ENCODE measurements at regions not wholly inside any gene's neighbourhood (a gene's known extent, or its start where the extent isn't known, plus 50 kb on each side); places are given as distances from the start of the nearest gene placed in this dataset.

DNA sequence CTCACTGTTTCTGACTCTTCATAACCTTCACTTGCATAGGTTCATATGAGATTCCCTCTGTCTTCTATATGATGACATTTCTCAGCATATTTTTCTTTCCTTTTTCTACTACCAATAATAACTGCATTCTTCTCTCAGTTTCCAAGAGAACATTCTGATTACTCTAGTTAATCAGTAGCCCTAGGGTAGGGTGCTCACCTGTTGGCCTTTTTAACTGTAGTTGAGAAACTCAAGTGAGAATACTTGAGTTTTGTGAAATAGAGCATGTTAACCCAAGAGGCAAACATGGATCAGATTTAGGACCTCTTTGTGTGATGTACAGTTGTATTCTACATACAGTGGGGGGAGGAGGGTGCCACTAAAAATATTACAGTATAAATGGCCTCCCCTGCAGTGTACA is 308.0 kb downstream of the CMPK2 start:
- DNase-seq, result no peak

DNA sequence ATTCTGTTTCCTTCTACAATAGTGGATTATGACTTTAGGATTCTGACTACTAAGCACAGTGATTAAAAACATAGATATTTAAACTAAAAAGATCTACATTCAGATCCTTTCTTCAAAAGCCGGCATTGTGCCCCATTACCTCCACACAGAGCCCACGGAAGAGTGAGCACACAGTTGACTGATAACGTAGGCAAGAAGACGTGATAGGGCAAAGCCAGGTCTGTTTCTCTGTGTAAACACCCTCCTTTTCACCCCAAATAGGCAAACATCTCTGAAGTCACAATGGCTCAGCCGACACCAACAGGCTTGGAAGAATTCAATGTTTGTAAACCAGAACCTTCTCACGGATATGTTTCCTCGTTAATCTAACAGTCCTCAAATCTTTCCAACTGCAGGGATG is 302.9 kb downstream of the CMPK2 start:
- DNase-seq, result no peak

- DNase-seq, result no peak
These were observed 301.4 kb downstream of the CMPK2 start for GRCh38 chr2:6564326-6564725.

GRCh38 chr2:6574121-6574520 is 291.6 kb downstream of the CMPK2 start:
- DNase-seq, result no peak

DNA sequence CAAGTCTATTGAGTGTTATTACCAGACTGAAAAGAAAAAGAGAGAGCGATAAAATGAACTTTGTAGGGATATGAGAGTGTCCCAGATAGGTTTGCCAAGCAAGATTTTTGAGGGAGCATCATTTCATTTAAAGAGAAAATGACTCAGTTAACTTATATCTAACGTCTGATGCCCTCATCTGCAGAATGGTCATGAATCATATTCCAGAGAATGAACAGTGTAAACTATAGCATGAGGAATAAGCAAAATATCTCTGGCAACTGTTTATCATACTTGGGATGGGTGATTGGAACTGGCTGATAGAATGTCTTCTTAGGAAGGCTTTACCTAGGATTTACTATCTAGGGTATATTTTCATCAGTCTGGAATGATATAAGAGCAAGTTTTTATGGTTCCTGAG is 289.4 kb downstream of the CMPK2 start:
- no peak for DNase-seq

DNA sequence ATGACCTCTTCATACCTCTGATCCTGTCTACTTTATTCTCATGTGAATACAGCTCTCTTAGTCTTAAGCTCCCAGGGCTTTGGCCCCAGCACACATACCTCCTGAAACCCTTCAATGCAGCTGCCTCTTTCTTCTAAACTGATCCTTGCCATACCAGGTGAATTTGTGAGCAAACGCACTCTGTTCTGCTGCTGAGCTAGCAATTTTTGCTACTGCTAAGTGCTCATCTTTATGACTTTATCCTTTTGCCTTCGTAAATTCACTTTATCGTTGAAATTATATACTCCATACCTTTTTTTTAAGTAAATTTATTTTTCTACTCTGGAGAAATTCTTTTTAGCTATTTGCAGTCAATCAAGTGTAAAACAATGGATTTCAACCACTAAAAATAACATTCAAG is 287.7 kb downstream of the CMPK2 start:
- no peak for DNase-seq

GRCh38 chr2:6578416-6578815 is 287.3 kb downstream of the CMPK2 start:
- DNase-seq, result no peak

DNA sequence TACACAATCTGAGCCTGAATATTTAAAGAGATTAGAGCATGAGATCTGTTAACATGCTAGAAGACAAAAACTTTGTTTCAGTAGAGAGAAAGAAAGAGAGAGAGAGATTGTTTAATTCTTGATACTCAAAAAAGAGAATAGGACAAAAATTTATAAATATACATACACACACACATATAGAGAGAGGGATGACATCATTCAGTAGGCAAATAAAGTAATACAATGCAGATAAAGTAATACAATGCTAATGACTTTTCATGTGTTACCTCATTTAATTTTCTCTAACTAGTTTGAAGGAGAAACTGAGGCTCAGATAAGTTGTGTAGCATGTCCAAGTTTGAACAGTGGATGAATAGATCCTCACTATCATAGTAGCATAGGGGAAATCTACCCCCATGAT is 286.4 kb downstream of the CMPK2 start:
- no peak for DNase-seq

GRCh38 chr2:6580982-6581381 is 284.7 kb downstream of the CMPK2 start:
- no peak for DNase-seq

DNA sequence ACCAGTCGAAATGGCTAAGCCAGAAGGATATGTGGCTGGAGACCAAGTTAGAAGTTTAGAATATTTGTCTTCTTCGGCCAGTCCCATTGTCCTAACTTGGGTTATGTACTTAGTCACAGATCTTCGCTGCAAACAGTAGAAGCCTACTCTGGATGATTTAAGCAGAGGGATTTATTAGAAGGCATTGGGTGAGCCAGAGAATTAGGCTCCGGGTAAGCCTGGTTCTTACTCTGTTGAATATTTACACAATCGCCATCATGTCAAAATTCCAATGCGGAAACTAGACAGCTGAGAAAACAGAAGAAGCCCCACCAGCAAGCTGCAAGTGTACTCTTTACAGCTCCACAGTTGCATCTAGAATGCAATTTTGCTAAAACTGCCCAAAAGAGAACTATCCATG is 276.6 kb downstream of the CMPK2 start:
- DNase-seq, result no peak

DNA sequence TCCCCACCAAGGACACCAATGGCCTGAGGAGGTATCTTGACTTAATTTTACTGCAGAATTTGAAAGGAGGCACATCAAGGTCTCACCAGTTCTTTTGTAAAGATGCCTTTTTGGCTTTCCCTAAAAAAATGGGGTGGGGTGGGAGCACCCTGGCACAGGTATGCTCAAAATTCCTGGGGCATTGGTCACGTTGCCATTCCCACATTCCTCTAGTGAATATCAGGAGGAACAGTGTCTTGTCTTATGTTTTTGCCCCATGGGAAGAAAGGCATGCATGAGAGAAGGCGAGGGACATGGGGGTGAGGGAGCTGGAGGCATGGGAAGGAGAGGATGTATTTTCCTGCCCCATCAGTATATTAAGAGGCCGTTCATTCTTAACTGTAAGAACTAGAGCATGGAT is 275.3 kb downstream of the CMPK2 start:
- DNase-seq, result no peak

GRCh38 chr2:6602471-6602870 is 263.2 kb downstream of the CMPK2 start:
- no peak for DNase-seq

DNA sequence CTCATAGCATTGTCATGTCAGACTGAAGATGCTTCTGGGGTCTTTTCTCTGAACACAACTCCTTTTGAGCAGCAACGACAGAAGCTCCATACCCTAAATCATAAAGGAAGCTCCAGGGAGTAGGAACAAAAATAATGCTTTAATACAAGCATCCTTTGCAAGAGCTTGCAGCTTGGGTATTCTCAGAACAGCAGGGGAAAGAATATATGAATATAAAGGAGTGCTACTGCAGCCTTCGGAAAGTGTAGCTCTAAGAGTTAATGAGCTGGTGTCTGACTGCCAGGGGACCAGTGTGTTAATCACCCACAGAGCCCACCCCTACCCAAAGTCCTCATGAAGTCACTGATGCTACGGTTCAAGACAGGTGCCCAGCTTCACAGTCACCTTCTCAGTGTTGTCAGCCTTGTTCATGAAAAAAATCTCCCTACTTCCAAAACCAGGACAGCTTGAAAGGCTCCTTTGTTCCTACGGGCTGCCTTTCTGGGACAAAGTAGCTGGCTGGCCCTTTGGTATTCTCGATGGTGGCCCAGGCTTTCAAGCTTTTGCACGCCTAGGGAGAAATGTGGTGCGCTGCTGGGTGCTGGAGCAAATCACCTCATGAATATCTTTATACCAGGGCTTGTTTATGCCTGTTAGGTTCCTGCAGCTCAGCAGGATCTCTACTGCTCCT is 259.7 kb downstream of the CMPK2 start:
- DNase-seq, result no peak

- DNase-seq, result no peak
These were observed 247.9 kb downstream of the CMPK2 start for GRCh38 chr2:6617794-6618193.

DNA sequence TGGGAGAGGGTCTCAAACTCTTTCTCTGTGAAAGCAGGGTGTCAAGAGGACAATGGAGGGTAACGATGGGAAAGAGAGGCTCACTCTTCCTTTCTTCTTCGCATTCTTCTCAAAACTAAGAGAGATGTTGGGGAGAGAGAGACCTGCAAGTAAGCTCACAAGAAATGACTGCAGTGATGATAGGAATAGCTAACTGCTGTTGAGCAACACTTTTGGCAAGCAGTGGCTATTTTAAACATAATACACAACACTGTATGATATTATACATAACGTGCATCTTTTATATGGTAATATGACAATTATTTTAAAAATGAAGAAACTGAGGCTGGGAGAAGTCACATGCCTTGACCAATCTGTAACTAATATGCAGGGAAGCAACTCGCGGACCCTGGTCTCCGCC is 247.5 kb downstream of the CMPK2 start:
- DNase-seq, result no peak

DNA sequence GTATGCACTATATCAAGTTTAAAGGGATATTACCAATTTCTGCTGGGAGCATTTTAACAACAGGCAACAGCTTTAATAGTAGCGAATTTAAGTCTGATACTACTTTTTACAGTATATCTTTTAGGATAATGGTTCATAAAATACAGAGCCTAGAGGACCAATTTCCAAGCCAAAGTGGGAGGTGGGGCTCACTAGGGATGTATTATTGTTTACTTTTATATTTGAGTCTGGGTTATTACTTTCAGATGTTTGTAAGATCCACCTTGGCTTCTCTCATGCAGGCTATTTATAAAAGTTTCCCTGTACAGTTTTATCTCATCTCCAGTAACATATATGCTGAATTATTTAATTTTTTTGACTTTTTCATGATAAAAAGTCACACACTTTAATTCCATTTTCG is 242.0 kb downstream of the CMPK2 start:
- DNase-seq, result no peak

- DNase-seq, result no peak
These were observed 239.2 kb downstream of the CMPK2 start for GRCh38 chr2:6626401-6627012.

DNA sequence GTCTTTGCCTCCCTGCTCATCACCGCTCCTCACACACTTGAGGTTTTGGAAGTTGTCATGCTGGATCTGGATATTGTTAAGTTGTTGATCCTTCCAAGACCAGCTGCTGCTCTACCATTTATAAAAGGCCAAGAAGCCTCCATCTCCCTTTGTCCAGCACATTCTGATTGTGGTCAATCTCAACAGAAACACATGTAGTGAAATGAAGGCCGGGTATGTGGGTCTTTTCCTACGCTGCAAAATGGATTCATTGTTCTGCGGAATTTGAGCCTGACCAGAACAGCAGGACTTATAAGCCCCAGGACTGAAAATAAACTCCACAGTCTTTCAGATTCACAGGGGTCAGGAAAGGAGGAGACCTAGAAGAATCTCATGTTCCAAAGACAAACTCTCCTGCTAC is 238.4 kb downstream of the CMPK2 start:
- DNase-seq, result no peak

DNA sequence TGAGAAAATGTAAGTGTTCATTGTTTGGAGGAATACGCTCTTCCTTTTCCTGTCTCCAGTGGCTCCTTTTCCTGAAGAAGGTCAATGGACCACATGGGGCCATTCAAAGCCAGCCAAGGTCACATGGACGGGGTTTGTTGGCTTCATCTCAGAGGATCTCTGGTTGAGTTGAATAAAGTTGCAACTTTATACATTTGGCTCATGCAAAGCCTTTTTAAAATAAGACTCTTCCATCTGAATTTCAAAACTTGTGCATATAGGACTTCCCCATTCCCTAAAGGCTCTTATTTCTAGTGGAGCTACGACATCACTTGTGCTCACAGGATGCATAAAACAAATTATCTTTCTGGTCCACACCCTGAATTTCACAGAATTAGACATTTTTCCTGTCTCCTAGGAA is 235.5 kb downstream of the CMPK2 start:
- DNase-seq, result no peak

DNA sequence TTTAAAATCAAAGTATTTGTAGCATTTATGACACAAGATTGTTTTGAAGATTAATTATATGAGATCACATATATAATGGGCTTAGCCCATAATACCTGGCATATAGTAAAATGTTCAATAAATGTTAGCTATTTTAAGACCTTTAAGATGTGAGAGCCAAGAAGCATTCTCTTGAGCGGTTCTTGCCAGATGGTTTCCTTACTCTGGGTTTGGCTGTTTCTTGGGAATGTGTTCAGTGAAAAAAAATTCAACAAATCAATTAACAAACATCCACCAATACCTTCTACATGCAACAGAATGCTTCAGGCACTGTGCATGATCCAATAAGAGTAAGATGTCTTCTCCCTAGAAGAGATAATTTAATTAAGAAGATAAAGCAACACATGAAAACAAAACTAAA is 230.4 kb downstream of the CMPK2 start:
- DNase-seq, result no peak

- no peak for DNase-seq
These were observed 228.4 kb downstream of the CMPK2 start for GRCh38 chr2:6637330-6637729.

DNA sequence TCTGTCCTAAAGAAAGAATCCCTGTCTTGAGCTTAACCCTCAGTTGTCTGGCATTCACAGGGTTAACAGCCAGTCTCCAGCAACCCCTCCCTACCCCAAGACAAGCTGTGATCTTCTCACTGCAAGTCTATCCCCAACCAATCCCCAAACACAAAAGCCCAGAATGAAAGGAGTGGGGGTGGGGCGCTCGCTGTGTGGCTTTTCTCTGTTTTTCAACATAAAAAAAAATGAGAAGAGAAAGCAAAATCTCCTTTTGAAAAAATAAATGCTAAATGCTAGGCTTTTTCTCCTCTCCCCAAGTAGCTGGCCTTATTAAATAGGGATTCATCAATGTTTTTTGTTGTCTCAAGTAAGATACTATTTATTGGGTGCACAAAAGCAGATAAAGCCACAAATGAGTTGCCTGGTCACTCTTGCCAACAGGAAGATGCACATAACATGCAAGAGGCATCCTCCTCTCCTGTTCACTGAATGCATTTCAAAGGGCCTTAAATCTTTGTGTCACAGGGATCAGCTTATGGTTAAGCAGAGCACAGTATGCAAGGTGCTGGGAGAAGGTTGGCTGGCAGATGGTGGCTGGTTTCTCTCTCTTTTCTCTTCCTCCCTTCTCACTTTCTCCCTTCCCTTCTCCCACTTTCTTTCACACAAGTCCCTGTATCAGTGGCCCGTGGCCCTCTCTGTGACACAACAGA is 225.6 kb downstream of the CMPK2 start:
- DNase-seq, result no peak

GRCh38 chr2:6640621-6641015 is 225.1 kb downstream of the CMPK2 start:
- no peak for DNase-seq

GRCh38 chr2:6641956-6642355 is 223.8 kb downstream of the CMPK2 start:
- no peak for DNase-seq

- DNase-seq, result no peak
These were observed 221.4 kb downstream of the CMPK2 start for GRCh38 chr2:6644261-6644660.
